ENCODE measurements at regions not wholly inside any gene's neighbourhood (a gene's known extent, or its start where the extent isn't known, plus 50 kb on each side); places are given as distances from the start of the nearest gene placed in this dataset.

DNA sequence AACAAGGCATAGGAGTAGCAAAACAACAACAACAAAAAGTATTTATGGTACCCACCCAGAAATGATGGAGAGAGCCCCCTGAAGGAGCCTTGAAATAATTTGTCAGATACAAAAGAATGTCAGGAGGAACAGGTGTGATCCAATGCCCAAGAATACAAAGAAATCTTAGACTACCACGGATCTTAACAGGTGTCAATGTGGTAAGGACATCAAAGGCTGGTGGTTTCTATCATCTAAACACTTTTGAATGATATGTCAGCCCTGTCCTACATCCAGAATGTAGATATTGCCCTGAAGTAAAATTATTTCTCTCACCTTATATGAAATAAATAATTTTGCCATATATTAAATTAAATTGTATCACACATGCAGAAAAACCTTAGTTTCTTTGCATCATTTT lies 386.4 kb upstream of the ANO5 start:
- Histone ChIP-seq H3K9me3 (no peaks in the 10 kb centered on the region), H3K27me3 (no peaks in the 10 kb centered on the region), H3K4me1 (no peaks in the 10 kb centered on the region), H3K36me3 (replicated peaks in 1 of 2; ENCODE audit: insufficient read depth in 1 of 2, low read depth in 2 of 2) (no peaks in the 10 kb centered on the region), H3K4me3 (no peak overlapping the region), H3K27ac (no peak overlapping the region)
- WGBS, 2 donors, result 46 to 52% methylated on average over 1 of the region's 1 CpG
- DNase-seq (no peak), ATAC-seq (no peak)
- TF ChIP-seq, protein P1, sequence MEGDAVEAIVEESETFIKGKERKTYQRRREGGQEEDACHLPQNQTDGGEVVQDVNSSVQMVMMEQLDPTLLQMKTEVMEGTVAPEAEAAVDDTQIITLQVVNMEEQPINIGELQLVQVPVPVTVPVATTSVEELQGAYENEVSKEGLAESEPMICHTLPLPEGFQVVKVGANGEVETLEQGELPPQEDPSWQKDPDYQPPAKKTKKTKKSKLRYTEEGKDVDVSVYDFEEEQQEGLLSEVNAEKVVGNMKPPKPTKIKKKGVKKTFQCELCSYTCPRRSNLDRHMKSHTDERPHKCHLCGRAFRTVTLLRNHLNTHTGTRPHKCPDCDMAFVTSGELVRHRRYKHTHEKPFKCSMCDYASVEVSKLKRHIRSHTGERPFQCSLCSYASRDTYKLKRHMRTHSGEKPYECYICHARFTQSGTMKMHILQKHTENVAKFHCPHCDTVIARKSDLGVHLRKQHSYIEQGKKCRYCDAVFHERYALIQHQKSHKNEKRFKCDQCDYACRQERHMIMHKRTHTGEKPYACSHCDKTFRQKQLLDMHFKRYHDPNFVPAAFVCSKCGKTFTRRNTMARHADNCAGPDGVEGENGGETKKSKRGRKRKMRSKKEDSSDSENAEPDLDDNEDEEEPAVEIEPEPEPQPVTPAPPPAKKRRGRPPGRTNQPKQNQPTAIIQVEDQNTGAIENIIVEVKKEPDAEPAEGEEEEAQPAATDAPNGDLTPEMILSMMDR (IDR thresholded peaks at IDR 0.05), result no peak
- no peak for TF ChIP-seq POLR2A (IDR thresholded peaks at IDR 0.05)
- intact Hi-C loops (cut with DNase I), result no loop called here

DNA sequence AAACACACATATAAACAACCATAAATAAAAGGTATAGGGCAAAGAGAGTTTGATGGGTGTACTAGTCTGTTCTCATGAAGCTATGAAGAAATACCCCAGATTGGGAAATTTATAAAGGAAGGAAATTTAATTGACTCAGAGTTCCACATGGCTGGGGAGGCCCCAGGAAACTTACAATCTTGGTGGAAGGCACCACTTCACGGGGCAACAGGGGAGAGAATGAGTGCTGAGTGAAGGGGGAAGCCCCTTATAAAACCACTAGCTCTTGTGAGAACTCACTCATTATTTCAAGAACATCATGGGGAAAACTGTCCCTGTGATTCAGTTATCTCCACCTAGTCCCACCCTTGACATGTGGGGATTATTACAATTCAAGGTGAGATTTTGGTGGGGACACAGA lies 385.9 kb upstream of the ANO5 start:
- H3K36me3 ChIP-seq (replicated peaks in 1 of 2; ENCODE audit: insufficient read depth in 1 of 2, low read depth in 2 of 2), result no peaks in the 10 kb centered on the region
- H3K4me3 ChIP-seq, result no peak overlapping the region
- ATAC-seq (no peak), DNase-seq (no peak)
- no peak overlapping the region for H3K27ac ChIP-seq
- TF ChIP-seq, protein P1 (IDR thresholded peaks at IDR 0.05), result no peak
- no peak for TF ChIP-seq POLR2A (IDR thresholded peaks at IDR 0.05)
- WGBS, 2 donors, result 50 to 73% methylated on average over 1 of the region's 1 CpG
- H3K4me1 ChIP-seq, result no peaks in the 10 kb centered on the region
- intact Hi-C loops (cut with DNase I), result no loop called here
- no peaks in the 10 kb centered on the region for H3K27me3 ChIP-seq
- no peaks in the 10 kb centered on the region for H3K9me3 ChIP-seq

DNA sequence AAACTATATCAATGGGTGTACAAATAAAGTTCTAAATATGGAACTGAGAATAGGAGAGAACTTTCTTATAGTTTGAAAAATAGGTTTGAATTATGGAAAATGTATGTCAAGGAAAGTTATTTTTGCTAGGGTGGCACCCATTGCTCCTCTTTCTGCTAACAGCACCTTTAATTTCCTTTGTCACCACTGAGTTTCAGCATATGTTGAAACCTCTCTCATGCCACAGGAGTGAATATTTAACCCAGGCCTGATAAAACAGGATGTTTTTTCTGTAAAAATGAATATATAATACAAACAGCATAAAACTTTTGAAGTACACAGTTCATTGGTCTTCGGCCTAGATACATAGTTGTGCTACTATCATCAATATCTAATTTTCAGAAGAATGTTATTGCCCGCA lies 385.5 kb upstream of the ANO5 start:
- Histone ChIP-seq H3K4me3 (no peak overlapping the region), H3K27ac (no peak overlapping the region), H3K27me3 (no peaks in the 10 kb centered on the region), H3K36me3 (replicated peaks in 1 of 2; ENCODE audit: insufficient read depth in 1 of 2, low read depth in 2 of 2) (no peaks in the 10 kb centered on the region), H3K4me1 (no peaks in the 10 kb centered on the region), H3K9me3 (no peaks in the 10 kb centered on the region)
- intact Hi-C loops (cut with DNase I), result no loop called here
- WGBS, 2 donors, result 43 to 54% methylated on average over 2 of the region's 2 CpGs
- TF ChIP-seq POLR2A (IDR thresholded peaks at IDR 0.05), result no peak
- TF ChIP-seq, protein P1 (IDR thresholded peaks at IDR 0.05), result no peak
- ATAC-seq, result no peak
- no peak for DNase-seq

DNA sequence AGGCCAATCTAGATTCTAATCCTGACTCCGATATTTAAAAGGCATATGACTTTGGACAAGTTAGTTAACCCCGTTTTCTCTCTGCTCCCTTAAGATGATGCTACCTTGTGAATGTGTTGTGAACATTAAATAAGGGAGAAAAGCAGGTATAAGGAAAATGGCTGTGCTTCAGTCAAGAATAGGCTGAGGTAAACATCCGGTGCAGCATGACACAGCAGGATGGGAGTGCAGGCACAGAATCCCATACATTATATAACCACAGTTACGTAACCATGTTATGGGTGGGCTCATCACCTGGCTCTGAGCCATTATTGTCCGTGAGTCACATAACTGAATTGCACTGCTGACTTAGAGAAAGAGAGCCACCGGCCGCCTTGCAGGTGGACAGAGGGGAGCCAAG lies 382.2 kb upstream of the ANO5 start:
- H3K27ac ChIP-seq, result no peak overlapping the region
- H3K4me1 ChIP-seq, result peaks cover 6% of the 10 kb centered on the region
- no peaks in the 10 kb centered on the region for H3K36me3 ChIP-seq (replicated peaks in 1 of 2; ENCODE audit: insufficient read depth in 1 of 2, low read depth in 2 of 2)
- ATAC-seq, result no peak
- H3K9me3 ChIP-seq, result peaks cover 0 to 10% (median 0%) of the 10 kb centered on the region in 3 donors
- no peak for TF ChIP-seq POLR2A (IDR thresholded peaks at IDR 0.05)
- TF ChIP-seq, protein P1 (IDR thresholded peaks at IDR 0.05), result no peak
- H3K4me3 ChIP-seq, result no peak overlapping the region
- intact Hi-C loops (cut with DNase I), result no loop called here
- no peak for DNase-seq
- 60% methylated on average over 7 of the region's 7 CpGs for WGBS, 2 donors
- no peaks in the 10 kb centered on the region for H3K27me3 ChIP-seq

DNA sequence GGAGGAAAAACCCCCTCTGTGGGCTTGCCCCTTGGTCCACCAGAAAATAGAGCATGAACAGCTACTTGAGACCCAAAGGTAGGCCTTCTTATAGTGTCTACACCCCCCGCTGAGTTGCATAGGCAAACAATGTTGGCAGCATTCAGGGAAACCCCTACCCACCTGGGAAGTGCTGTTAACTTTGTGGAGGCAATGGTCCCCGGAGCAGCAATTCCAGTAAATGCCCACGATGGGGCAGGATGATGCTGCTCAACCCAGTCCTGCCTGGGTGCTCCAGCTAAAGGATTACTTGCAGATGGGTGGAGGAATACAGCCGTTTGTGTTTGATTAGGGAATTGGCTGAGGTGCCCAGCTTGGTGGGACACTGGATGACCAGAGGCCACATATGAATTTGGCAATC lies 381.3 kb upstream of the ANO5 start:
- no peak overlapping the region for H3K27ac ChIP-seq
- H3K9me3 ChIP-seq, result peaks cover 0 to 10% (median 0%) of the 10 kb centered on the region in 3 donors
- no peaks in the 10 kb centered on the region for H3K27me3 ChIP-seq
- DNase-seq (no peak), ATAC-seq (no peak)
- intact Hi-C loops (cut with DNase I), result no loop called here
- H3K4me3 ChIP-seq, result no peak overlapping the region
- H3K4me1 ChIP-seq, result peaks cover 6% of the 10 kb centered on the region
- no peaks in the 10 kb centered on the region for H3K36me3 ChIP-seq (replicated peaks in 1 of 2; ENCODE audit: insufficient read depth in 1 of 2, low read depth in 2 of 2)
- TF ChIP-seq, protein P1 (IDR thresholded peaks at IDR 0.05), result no peak
- TF ChIP-seq POLR2A (IDR thresholded peaks at IDR 0.05), result no peak
- WGBS, 2 donors, result 34 to 40% methylated on average over 3 to 4 of the region's 4 CpGs

All from body of pancreas (tissue), 4 donors.